PFSK-1 (cell line): ENCODE measurements at regions not wholly inside any gene's neighbourhood (a gene's known extent, or its start where the extent isn't known, plus 50 kb on each side); places are given as distances from the start of the nearest gene placed in this dataset.

ENCODE experiments used
- POLR2AphosphoS5 ChIP-seq: IDR thresholded peaks from 2 replicates; pipeline ENCODE4 v1.6.1; 2012; ENCODE audit warnings: low read depth, mild to moderate bottlenecking, control low read depth, low read length, moderate library complexity
- REST ChIP-seq, 2 experiments: IDR thresholded peaks; 2 replicates each; pipeline versions ENCODE4 v1.6.1 to v1.8.0; 2011 to 2012; ENCODE audit warnings: low read depth in 2 of 2, low read length in 2 of 2, control low read depth in 1 of 2, inconsistent platforms in 1 of 2, mild to moderate bottlenecking in 1 of 2, moderate library complexity in 1 of 2; ENCODE audit not compliant: insufficient read depth in 1 of 2
- SIN3A ChIP-seq: IDR thresholded peaks from 2 replicates; pipeline ENCODE4 v1.6.1; 2012; ENCODE audit warnings: mild to moderate bottlenecking, low read length, moderate library complexity, borderline replicate concordance; ENCODE audit not compliant: insufficient read depth
- TAF1 ChIP-seq: IDR thresholded peaks from 2 replicates; pipeline ENCODE4 v1.6.1; 2012; ENCODE audit warnings: low read length, control low read depth, borderline replicate concordance; ENCODE audit not compliant: insufficient read depth

GRCh38 chr5:89991592-89991991 is 418.0 kb downstream of the CETN3 start:
- no peak for TF ChIP-seq TAF1
- TF ChIP-seq REST (IDR thresholded peaks at IDR 0.05; ENCODE audit: insufficient read depth in 1 of 2, low read depth in 2 of 2, low read length in 2 of 2) = no peak
- no peak for TF ChIP-seq POLR2AphosphoS5
- no peak for TF ChIP-seq SIN3A
